NK-92 treated with Interleukin-12 subunit alpha and Interleukin-12 subunit beta, amount 100 ng/mL, for 24 hours (cell line): ENCODE measurements at regions not wholly inside any gene's neighbourhood (a gene's known extent, or its start where the extent isn't known, plus 50 kb on each side); places are given as distances from the start of the nearest gene placed in this dataset.

ENCODE experiments used
- DNase-seq: peaks from one replicate; lab custom pipeline; 2025; lab: John Stamatoyannopoulos, UW

- no peak for DNase-seq
These were observed 130.6 kb downstream of the SMAD6 start for GRCh38 chr15:66832664-66833063.

DNA sequence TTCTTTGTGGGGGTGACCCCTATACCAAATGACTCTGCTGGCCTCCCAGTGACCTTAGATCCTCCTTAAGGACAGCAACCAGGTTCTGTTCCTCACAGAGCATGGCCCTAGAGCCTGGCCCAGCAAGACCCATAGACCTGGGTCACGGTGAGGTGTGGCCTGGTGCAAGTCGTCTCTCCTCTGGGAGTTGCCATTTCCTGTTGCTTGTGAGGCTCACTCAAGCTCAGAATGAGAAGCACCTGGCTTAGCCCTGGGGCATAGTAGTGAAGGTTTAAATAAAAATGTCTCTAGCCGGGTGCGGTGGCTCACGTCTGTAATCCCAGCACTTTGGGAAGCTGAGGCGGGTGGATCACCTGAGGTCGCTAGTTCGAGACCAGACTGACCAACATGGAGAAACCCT lies 131.3 kb downstream of the SMAD6 start:
- DNase-seq: no peak

DNA sequence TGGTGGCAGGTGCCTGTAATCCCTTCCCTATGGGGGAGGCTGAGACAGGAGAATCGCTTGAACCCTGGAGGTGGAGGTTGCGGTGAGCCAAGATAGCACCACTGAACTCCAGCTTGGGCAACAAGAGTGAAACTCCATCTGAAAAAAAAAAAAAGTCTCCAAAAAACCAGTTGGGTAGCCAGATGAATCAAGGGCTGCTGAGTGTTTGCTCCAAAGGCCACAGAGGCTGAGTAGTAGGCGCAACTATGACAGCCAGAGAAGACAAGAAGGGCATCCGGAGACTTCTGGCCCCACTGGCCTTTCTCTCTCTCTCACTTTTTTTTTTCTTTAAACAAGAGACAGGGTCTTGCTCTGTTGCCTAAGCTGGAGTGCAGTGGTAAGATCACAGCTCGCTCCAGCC lies 131.8 kb downstream of the SMAD6 start:
- DNase-seq: no peak

GRCh38 chr15:66834881-66835878 lies 133.1 kb downstream of the SMAD6 start:
- no peak for DNase-seq

DNA sequence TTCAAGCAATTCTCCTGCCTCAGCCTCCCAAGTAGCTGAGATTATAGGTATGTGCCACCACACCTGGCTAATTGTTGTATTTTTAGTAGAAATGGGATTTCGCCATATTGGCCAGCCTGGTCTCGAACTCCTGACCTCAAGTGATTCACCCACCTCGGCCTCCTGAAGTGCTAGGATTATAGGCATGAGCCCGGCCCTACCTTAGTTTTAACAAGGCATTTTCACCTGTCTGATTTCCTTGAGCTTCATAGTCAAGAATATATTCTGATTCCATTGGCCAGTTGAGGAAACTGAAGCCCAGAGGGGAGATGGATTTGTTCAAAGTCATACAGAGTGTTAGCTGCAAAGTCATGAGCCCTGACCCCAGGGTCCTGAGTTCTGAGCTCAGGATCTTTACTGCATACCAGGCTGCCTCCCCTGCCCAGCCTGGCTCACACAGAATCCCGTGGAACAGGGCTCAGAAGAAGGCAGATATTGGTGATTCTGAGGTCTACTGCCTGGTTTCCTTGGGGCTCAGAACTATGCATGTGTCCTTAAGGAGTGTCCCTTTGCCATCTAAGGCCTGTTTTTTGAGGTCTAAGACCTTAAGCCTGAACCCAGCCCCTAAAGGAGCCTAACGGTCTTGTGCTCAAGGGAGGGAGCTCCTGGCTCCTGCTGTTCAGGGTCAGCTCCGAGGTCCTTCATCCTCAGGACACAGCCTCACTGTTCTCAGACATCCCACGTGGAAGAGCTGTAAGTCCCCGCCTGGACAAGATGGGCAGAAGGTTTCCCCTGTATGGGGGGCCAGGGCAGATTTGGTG lies 134.4 kb downstream of the SMAD6 start:
- no peak for DNase-seq

DNA sequence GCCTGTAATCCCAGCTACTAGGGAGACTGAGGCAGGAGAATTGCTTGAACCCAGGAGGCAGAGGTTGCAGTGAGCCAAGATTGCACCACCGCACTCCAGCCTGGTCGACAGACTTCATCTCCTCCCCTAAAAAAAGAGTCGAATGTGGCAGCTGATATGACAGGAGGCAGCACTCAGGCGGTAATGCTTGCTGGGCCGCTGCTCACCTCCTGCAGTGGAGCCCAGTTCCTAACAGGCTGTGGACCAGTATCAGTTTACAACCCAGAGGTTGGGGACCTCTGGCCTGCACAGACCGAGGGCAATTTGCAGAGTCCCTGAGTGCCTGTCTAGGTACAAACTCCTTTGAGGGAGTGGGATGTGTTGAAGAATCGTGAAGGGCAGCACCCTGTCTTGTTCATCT lies 136.2 kb downstream of the SMAD6 start:
- DNase-seq: no peak

GRCh38 chr15:66838671-66839239 lies 136.7 kb downstream of the SMAD6 start:
- no peak for DNase-seq

DNA sequence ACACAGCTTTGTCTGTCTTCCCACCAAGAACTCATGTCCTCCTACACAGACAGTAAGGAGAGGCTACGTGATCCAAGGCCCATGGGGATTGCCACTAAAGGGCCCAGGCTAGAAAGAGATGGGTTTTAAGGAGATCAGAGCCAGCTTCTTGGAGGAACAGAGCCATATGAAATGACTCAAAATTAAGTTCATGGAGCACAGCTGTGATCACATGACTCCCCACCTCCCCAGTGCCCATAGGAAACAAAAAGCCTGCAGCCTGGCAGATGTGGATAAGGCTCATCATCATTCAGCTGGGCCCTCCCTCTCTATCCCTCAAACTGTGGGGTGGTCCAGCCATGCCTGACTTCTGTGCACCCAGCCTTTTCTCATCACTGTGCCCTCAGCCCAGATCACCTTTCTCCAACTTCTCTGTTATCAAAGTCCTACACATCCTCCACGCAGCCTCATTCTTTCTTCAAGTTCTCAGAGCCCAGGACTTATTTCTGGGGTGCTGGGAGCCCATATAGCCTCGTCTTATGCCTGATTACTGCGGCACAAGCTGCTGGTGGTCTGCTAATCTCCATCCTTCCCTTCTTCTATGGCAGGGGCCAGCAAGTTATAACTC lies 137.6 kb downstream of the SMAD6 start:
- DNase-seq: no peak

DNA sequence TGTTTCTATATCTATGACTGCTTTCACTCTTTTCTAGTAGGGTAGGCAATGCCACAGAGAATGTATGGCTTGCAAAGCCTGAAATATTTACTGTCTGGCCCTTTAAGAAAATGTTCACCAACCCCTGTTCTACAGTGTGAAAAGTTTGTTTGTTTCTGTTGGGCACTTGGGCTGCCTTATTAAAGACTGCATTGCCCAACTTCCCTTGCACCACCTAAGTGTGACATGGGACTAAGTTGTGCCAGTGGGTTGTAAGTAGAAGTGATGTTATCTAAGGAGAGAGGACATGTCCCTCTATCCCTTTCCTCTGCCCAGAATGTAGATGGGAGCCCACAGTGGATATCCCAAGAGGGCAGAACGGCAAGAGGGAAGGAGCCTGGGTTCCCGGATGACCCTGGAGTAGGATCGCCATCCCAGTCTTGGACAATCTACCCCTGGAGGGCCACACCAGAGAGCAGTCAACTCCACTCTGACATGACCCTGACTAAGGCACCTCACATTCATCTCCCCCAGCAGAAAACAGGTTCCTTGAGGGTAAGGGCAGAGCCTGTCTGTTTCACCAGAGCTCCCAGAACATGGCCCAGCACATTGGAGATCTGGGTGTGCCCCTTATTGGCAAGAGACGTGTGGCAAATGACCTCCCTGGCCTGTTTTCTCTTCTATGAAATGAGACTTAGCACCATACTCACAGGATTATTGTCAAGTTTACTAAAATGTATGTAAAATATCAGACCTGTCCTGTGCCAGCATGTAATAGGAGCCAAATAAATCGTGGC lies 138.8 kb downstream of the SMAD6 start:
- no peak for DNase-seq

DNA sequence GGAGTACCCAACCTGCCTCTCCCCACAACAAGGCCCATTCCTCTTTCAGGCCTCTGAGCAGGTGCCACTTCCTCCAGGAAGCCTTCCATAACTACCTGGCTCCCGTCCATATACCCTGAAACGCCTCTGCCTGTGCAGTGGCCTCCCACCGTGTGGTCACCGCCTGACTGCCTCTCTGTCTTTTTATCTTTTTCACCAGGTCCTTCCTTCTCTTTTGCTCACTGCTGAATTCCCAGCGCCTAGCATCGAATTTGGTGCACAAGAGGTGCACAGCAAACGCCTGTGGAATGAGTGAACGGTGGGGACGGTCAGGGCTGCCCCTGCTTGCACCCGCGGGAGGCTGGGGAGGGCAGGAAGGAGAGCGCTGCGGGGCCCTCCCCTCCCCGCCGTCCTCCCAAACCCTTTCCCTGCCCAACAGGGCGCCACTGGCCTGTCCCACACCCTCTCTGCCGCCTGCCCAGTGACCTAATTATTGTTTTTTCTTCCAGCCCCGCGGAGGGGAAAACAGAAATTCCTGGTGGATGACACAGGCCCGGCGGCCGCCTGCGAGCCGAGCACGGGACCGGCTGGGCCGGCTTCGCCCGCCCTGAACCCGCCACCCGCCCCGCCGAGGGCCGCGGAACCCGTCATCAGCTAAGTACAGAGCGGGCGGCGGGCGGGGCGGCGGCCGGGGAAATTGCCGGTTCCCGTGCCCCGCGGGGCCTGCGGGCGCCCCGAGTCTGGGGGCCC lies 140.1 kb downstream of the SMAD6 start:
- DNase-seq: no peak

DNA sequence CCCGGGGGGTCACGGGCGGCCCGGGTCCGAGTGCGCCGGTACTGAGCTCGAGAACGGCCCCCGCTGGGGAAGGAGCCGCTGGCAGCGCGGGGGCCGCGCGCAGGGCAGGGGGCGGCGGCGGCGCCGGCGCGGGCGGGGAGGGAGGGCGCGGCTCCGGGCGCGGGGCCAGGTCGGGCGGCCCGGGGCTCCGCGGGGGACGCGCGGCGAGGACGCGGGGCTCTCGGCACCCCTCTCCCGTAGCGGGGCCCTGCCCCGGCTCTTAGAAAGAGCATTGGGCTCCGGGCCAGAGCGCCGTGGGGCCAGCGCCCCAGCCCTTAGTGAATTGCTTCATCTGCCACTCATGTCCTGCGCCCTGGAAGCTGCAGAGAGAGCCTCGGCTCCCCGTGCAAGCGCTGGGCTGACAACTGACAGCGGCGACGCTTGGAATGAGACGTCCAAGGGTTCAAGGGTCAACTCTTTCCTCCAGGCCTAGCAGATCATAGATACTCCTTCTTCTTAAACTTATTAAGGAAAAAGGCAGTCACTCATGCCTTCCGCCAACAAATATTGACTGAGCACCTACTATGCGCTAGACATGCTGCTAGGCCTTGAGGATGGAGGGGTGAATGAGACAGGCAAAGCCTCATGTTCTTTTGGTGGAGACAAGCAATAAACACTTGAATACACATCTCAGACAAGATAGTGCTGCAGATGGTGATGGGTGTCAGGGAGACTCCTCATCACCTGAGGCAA lies 140.8 kb downstream of the SMAD6 start:
- no peak for DNase-seq

- no peak for DNase-seq
These were observed 141.5 kb downstream of the SMAD6 start for GRCh38 chr15:66843581-66843980.

DNA sequence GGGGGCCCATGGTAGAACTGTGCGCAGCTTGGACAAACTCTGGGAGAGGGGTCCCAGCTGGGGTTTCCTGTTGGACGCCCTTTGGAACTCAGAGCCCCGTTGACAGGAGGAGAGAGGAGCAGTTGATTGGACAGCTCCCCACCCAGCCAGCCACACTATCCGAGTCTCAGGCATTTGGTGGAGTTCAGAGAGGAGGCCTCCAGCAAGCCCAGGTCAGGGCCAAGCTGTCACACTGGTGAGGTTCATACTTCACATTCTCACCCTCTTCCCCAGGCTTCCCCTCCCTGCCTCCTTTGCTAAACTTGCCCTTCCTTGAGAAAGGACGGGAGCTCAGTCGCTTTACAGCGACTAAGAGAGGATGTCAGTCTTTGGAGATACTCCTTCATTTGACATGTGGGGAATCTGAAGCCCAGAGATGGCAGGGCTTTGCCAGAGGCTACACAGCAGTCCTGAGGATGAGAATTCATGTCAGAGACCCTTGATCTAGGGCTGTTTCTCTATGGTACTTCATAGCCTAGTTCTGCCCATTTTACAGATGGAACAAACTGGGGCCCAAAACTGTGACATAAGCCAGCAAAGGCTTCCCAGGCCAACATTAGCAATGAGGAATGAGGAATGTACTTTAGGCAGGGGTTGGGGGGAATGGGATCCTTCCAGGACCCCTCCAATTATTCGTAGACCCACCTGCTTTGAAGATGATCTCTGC lies 142.2 kb downstream of the SMAD6 start:
- DNase-seq: no peak

DNA sequence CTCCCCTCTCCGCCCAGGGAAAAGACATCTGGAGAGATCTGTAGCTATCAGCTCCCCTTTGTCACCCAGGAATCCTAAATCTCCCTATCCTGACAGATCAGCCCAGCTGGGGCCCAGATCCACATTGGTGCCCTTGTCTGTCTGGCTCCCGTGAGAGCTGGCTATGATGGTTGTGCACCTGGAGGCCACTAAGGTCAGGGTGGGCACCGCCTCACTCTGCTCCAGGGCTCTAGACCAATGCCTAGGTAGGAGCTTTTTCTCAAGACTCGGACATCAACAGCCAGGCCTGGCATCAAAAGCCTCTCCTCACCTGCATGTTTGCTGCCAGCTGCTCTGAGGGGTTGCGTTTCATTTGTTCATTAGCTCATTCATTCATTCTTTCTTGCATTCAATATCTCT lies 142.7 kb downstream of the SMAD6 start:
- DNase-seq: no peak

- no peak for DNase-seq
These were observed 143.3 kb downstream of the SMAD6 start for GRCh38 chr15:66845266-66845785.

DNA sequence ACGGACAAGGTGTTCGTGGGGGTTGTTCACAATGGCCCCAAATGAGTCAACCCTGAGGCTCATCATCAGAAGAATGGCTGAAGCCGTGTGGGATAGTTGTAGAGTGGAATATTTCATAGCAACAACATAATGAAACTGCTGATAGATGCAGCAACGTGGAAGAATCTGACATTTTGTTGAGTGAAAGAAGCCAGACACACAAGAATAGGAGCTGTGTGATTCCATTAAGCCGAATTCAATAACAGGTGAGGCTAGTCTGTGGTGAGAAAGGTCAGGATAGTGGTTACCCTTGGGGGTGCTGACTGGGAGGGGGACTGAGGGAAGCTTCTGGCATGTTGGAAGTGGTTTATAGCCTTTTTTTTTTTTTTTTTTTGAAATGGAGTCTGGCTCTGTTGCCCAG lies 144.0 kb downstream of the SMAD6 start:
- no peak for DNase-seq

DNA sequence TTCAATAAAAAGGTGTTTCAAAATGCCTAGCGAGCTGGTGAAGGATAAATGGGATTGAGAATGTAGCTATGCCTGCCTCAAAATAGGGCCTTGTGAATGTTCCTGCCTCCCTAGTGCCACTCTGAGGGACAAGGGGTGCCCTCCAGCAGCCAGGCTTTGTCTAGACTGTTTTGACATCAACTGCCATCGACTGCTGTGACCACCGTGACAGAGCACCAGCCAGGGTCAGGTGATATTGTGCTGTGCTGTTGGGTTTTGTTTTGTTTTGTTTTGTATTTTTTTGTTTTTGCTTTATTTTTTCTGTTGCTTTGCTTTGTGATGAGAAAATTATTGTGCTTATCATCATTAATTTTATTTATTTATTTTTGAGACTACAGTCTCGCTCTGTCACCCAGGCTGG lies 144.8 kb downstream of the SMAD6 start:
- DNase-seq: no peak

DNA sequence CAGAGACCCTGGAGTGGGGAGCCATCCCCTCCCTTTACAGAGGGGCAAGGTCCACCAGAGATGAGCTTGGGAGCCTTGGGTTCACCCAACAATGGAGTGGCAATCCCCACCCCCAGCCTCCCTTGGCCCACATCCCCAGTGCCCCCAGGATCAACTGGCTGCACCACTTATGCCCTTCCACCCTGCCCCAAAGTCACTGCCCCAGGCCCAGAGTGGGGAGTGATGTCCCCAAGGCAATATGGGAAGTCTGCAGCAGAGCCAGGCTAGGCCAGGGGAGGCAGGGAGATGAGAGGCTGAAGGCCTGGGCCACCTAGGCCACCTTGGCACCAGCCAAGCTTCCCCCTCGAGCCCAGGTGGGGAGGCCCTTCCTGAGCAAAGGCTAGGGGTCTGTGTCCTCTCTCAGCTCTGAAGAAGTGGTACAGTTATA lies 145.5 kb downstream of the SMAD6 start:
- no peak for DNase-seq

DNA sequence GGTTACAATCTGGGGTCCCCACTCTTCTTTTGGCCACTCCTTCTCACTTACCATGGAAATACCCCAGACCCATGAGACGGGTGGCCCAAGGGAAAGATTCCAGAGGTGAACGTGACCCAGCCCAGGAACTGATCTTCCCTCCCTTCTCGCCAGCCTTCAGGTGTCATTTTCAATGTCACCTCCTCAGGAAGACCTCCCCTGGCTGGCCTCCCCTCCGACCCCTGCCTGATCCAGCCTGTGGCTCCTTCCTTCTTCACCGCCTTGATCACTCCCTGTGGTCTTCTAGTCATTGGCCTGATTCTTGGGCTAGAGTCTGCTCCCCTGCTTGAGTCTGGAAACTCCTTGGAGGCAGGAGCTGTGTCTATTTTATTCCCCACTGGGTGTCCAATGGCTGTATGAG lies 146.1 kb downstream of the SMAD6 start:
- DNase-seq: no peak
